Neural progenitor cell (in vitro differentiated cells): ENCODE measurements at regions not wholly inside any gene's neighbourhood (a gene's known extent, or its start where the extent isn't known, plus 50 kb on each side); places are given as distances from the start of the nearest gene placed in this dataset.

ENCODE experiments used
- CTCF ChIP-seq: fragments of 200-600 bp; sonication (generic); IDR thresholded peaks from 2 replicates; pipeline ENCODE4 v1.5.1; 2017; ENCODE audit warnings: antibody characterized with exemption, mild to moderate bottlenecking
- EZH2 ChIP-seq: fragments of 200-600 bp; sonication (generic); IDR thresholded peaks from 2 replicates; pipeline ENCODE4 v1.6.1; 2017; ENCODE audit warnings: antibody characterized with exemption, mild to moderate bottlenecking, moderate library complexity
- EZH2phosphoT487 ChIP-seq: fragments of 200-600 bp; sonication (generic); IDR thresholded peaks from 2 replicates; pipeline ENCODE4 v1.6.1; 2017; ENCODE audit warnings: antibody characterized with exemption

GRCh38 chr4:86442881-86443280 lies 83.0 kb upstream of the MAPK10 start:
- TF ChIP-seq CTCF, result no peak
- TF ChIP-seq EZH2, result no peak
- TF ChIP-seq EZH2phosphoT487, result no peak
